AG04449 (cell line): ENCODE measurements at regions not wholly inside any gene's neighbourhood (a gene's known extent, or its start where the extent isn't known, plus 50 kb on each side); places are given as distances from the start of the nearest gene placed in this dataset.
A peak's percentile ranks its signal among the peaks of the same experiment; 100 is the strongest.
"Not testable (repeated sequence)": the region's sequence is repeated elsewhere in the genome, so short reads cannot be mapped to it uniquely, and the experiment has no call there.

Source experiments
- CTCF ChIA-PET: fragments of 350-600 bp; formaldehyde crosslinking; extraction: SDS; loops from one replicate; lab custom pipeline; 2021; ENCODE audit warnings: antibody characterized with exemption; lab: Yijun Ruan, JAX
- POLR2A ChIA-PET: fragments of 400-600, 350-600 bp; formaldehyde crosslinking; extraction: SDS; loops from one replicate; lab custom pipeline; 2020; ENCODE audit warnings: antibody characterized with exemption, inconsistent platforms; lab: Yijun Ruan, JAX
- DNase-seq: peaks from one replicate; pipeline ENCODE4 v3.0.0-alpha.2; 2010; ENCODE audit warnings: low read depth, low spot score
- H3K4me3 ChIP-seq: 2 replicates; pipeline ENCODE4 v1.5.1; 2011; ENCODE audit warnings: low read depth, mild to moderate bottlenecking, control low read depth, low read length
- TF ChIP-seq, protein P1 (sequence below): IDR thresholded peaks from one replicate; pipeline ENCODE4 v1.5.1; 2011; ENCODE audit warnings: mild to moderate bottlenecking, moderate library complexity, low read length, control low read depth, inconsistent platforms; ENCODE audit not compliant: insufficient read depth; ENCODE audit errors: missing control alignments

DNA sequence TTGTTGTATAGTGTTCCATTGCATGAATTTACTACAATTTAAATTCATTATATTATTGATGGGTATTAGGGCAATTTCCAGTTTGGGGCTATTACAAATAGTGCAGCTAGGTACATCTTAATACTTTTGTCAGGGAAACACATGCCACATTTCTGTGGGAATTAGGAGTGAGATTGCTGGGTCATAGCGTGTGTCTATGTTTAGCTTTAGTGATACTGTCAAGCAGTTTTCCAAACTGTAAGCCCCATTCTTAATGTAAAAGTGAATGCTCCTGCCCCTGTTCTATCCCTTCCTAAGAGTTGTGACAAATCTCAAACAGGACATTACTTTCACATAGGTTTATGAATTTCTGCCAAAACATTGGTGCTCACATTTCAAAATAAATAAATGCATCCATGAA lies 184.5 kb upstream of the ANKRD28 start:
- DNase-seq, result no peak
- ChIA-PET CTCF (interaction anchor here (0.6 to 1.5 kb wide), 4 partner anchors 15 to 370 kb away, joined by 3 to 6 read pairs (median 4); no protein-coding TSS in a partner anchor), POLR2A (interaction anchor here (0.6 to 1.2 kb wide), 4 partner anchors 18 to 122 kb away, joined by 3 to 5 read pairs (median 3); no protein-coding TSS in a partner anchor)
- peak overlapping the region; percentile 44 for H3K4me3 ChIP-seq
- TF ChIP-seq, protein P1, sequence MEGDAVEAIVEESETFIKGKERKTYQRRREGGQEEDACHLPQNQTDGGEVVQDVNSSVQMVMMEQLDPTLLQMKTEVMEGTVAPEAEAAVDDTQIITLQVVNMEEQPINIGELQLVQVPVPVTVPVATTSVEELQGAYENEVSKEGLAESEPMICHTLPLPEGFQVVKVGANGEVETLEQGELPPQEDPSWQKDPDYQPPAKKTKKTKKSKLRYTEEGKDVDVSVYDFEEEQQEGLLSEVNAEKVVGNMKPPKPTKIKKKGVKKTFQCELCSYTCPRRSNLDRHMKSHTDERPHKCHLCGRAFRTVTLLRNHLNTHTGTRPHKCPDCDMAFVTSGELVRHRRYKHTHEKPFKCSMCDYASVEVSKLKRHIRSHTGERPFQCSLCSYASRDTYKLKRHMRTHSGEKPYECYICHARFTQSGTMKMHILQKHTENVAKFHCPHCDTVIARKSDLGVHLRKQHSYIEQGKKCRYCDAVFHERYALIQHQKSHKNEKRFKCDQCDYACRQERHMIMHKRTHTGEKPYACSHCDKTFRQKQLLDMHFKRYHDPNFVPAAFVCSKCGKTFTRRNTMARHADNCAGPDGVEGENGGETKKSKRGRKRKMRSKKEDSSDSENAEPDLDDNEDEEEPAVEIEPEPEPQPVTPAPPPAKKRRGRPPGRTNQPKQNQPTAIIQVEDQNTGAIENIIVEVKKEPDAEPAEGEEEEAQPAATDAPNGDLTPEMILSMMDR, result no peak

- peak overlapping the region; percentile 48 for H3K4me3 ChIP-seq
- DNase-seq, result peak; percentile 84
- ChIA-PET CTCF (interaction anchor here (1.3 to 1.5 kb wide), 3 partner anchors 16 to 266 kb away, joined by 3 to 6 read pairs (median 4); no protein-coding TSS in a partner anchor), POLR2A (interaction anchor here (0.6 to 1.2 kb wide), 4 partner anchors 19 to 122 kb away, joined by 3 to 5 read pairs (median 3); no protein-coding TSS in a partner anchor)
- TF ChIP-seq, protein P1, result no peak
Observed at GRCh38 chr3:15982667-15983196, 185.0 kb upstream of the ANKRD28 start.

- ChIA-PET POLR2A (interaction anchor here (1.2 kb wide), 3 partner anchors 19 to 108 kb away, joined by 3 to 5 read pairs (median 3); no protein-coding TSS in a partner anchor), CTCF (interaction anchor here (1.3 to 1.5 kb wide), 3 partner anchors 16 to 265 kb away, joined by 3 to 6 read pairs (median 4); no protein-coding TSS in a partner anchor)
- peak; percentile 38 for DNase-seq
- TF ChIP-seq, protein P1, result no peak
- peak overlapping the region; percentile 48 for H3K4me3 ChIP-seq
Observed at GRCh38 chr3:15983232-15983631, 185.5 kb upstream of the ANKRD28 start.

DNA sequence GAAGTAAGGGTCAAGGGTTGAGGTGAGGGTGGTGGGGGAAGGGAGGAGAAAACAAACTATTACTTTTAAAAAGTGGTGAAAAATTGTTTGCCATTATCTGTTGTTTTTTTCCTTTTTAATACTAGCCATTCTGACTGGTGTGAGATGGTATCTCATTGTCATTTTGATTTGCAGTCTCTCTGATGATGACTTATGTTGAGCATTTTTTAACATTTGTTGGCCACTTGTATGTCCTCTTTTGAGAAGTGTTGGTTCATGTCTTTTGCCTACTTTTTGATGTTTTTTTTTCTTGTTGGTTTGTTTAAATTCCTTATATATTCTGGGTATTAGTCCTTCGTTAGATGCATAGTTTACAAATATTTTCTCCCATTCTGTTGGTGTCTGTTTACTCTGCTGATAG lies 185.9 kb upstream of the ANKRD28 start:
- ChIA-PET POLR2A (interaction anchor here (1.2 kb wide), 1 partner anchor 109 kb away, joined by 3 read pairs; no protein-coding TSS in a partner anchor), CTCF (interaction anchor here (0.8 to 1.4 kb wide), 3 partner anchors 43 to 265 kb away, joined by 3 to 6 read pairs (median 4); no protein-coding TSS in a partner anchor)
- no peak for DNase-seq
- TF ChIP-seq, protein P1, result no peak
- peak overlapping the region; percentile 48; the same call in 1 of the 2 replicates for H3K4me3 ChIP-seq

- H3K4me3 ChIP-seq, result no peak overlapping the region
- TF ChIP-seq, protein P1, result no peak
- ChIA-PET CTCF (interaction anchor here (1.4 kb wide), 1 partner anchor 36 kb away, joined by 3 read pairs; no protein-coding TSS in a partner anchor), POLR2A (no interaction called here)
- DNase-seq, result no peak
Observed at GRCh38 chr3:15989419-15989818, 185.1 kb upstream of the GALNT15 start.

GRCh38 chr3:15993660-15994059 lies 180.8 kb upstream of the GALNT15 start:
- POLR2A ChIA-PET, H3K4me3 ChIP-seq, DNase-seq, CTCF ChIA-PET: not testable (repeated sequence)

DNA sequence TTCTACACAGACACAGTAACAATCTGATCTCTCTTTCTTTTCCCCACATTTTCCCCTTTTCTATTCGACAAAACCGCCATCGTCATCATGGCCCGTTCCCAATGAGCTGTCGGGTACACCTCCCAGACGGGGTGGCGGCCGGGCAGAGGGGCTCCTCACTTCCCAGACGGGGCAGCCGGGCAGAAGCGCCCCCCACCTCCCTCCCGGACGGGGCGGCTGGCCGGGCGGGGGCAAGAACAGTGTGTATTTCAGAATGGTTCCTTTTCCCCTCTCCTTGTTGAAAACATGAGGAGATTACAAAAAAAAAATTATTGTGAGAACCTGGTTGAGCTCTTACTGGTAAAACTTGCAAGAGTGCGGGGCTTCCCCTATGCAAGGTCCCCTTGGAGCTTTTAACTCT lies 178.0 kb upstream of the GALNT15 start:
- POLR2A ChIA-PET, DNase-seq, H3K4me3 ChIP-seq: not testable (repeated sequence)
- CTCF ChIA-PET, result interaction anchor here (1.7 kb wide), 1 partner anchor 8 kb away, joined by 6 read pairs; no protein-coding TSS in a partner anchor
